GM10248 (cell line): ENCODE measurements at regions not wholly inside any gene's neighbourhood (a gene's known extent, or its start where the extent isn't known, plus 50 kb on each side); places are given as distances from the start of the nearest gene placed in this dataset.

Experiments used
- CTCF ChIA-PET: fragments of 300-600 bp; sonication (Branson Sonifier 250); formaldehyde crosslinking; extraction: SDS; loops from one replicate; lab custom pipeline; 2021; ENCODE audit warnings: antibody characterized with exemption; lab: Yijun Ruan, JAX
- POLR2A ChIA-PET: fragments of 350-650 bp; sonication (Branson Sonifier 250); formaldehyde crosslinking; extraction: SDS; loops from one replicate; lab custom pipeline; 2020; ENCODE audit warnings: antibody characterized with exemption; lab: Yijun Ruan, JAX
- DNase-seq: peaks from one replicate; pipeline ENCODE4 v3.0.0; 2012; ENCODE audit errors: extremely low spot score
- CTCF ChIP-seq: IDR thresholded peaks from 2 replicates; pipeline ENCODE4 v1.5.1; 2012; ENCODE audit warnings: mild to moderate bottlenecking, low read depth; ENCODE audit errors: extremely low read depth, missing control alignments, control extremely low read depth

GRCh38 chrX:2614911-2615310, 76.2 kb upstream of the CD99 start:
- no peak for DNase-seq
- POLR2A ChIA-PET = no interaction called here
- no peak for TF ChIP-seq CTCF
- CTCF ChIA-PET = no interaction called here

GRCh38 chrX:2610246-2611170, 80.6 kb upstream of the CD99 start:
- TF ChIP-seq CTCF = no peak
- POLR2A ChIA-PET = no interaction called here
- DNase-seq = no peak
- CTCF ChIA-PET = no interaction called here

- peak; percentile 19 for TF ChIP-seq CTCF
- POLR2A ChIA-PET = no interaction called here
- no peak for DNase-seq
- CTCF ChIA-PET = no interaction called here
These were observed 81.5 kb upstream of the CD99 start for GRCh38 chrX:2609431-2610238.

GRCh38 chrX:2608638-2609430, 82.3 kb upstream of the CD99 start:
- CTCF ChIA-PET = no interaction called here
- POLR2A ChIA-PET = no interaction called here
- DNase-seq = peak; percentile 96
- TF ChIP-seq CTCF = no peak

- ChIA-PET CTCF (no interaction called here), POLR2A (no interaction called here)
- DNase-seq = no peak
- TF ChIP-seq CTCF = no peak
These were observed 84.0 kb upstream of the CD99 start for GRCh38 chrX:2607113-2607512.

GRCh38 chrX:2600564-2600963, 90.5 kb upstream of the CD99 start:
- DNase-seq = no peak
- no peak for TF ChIP-seq CTCF
- CTCF ChIA-PET = no interaction called here
- POLR2A ChIA-PET = no interaction called here
